Lower leg skin (tissue), 3 donors: ENCODE measurements at regions not wholly inside any gene's neighbourhood (a gene's known extent, or its start where the extent isn't known, plus 50 kb on each side); places are given as distances from the start of the nearest gene placed in this dataset.

ENCODE experiments used
- POLR2A ChIP-seq, 2 donors: fragments of 450-650 bp; IDR thresholded peaks; one replicate each; pipeline ENCODE4 v1.6.1; 2016 to 2017; ENCODE audit warnings: antibody characterized with exemption in 2 of 2, mild to moderate bottlenecking in 1 of 2, moderate library complexity in 1 of 2
- TF ChIP-seq, protein P1 (sequence below), 3 donors: fragments of 450-650 bp; IDR thresholded peaks; one replicate each; pipeline ENCODE4 v1.5.1; 2016; ENCODE audit warnings: antibody characterized with exemption in 3 of 3, mild to moderate bottlenecking in 3 of 3, moderate library complexity in 2 of 3

- TF ChIP-seq, protein P1, sequence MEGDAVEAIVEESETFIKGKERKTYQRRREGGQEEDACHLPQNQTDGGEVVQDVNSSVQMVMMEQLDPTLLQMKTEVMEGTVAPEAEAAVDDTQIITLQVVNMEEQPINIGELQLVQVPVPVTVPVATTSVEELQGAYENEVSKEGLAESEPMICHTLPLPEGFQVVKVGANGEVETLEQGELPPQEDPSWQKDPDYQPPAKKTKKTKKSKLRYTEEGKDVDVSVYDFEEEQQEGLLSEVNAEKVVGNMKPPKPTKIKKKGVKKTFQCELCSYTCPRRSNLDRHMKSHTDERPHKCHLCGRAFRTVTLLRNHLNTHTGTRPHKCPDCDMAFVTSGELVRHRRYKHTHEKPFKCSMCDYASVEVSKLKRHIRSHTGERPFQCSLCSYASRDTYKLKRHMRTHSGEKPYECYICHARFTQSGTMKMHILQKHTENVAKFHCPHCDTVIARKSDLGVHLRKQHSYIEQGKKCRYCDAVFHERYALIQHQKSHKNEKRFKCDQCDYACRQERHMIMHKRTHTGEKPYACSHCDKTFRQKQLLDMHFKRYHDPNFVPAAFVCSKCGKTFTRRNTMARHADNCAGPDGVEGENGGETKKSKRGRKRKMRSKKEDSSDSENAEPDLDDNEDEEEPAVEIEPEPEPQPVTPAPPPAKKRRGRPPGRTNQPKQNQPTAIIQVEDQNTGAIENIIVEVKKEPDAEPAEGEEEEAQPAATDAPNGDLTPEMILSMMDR (IDR thresholded peaks at IDR 0.05): no peak
- no peak for TF ChIP-seq POLR2A (IDR thresholded peaks at IDR 0.05)
These were observed 147.0 kb upstream of the PROK2 start for GRCh38 chr3:71931922-71932321.
